ENCODE measurements at regions not wholly inside any gene's neighbourhood (a gene's known extent, or its start where the extent isn't known, plus 50 kb on each side); places are given as distances from the start of the nearest gene placed in this dataset.

DNA sequence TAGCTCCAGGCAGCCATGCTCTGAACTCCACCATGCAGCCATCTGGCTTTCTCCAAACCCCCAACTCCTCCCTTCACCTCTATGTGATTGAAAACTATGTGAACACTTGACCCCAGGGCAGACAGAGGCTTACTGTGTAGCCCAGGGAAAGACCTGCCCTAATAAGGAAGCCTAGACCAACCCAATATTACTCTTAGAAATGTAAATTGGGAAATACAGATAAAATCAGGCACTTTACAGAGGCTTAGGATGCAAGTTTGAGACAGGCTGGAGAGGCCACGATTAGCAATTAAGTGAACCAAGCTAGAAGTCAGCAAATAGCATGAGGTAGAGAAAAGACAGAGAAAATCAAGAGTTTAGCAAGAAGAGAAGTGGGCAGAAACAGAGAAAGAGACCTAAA, 141.7 kb upstream of the ABCA1 start:
- Histone ChIP-seq H3K27me3 (no peaks in the 10 kb centered on the region), H3K27ac (no peak overlapping the region), H3K36me3 (no peaks in the 10 kb centered on the region), H3K4me1 (ENCODE audit: control insufficient read depth in 1 of 2, insufficient read depth in 1 of 2, low read depth in 1 of 2, low read length in 1 of 2) (peaks cover 39 to 40% of the 10 kb centered on the region in 2 experiments), H3K9me3 (no peaks in the 10 kb centered on the region), H3K4me3 (ENCODE audit: low read depth in 1 of 2, low read length in 1 of 2) (no peak overlapping the region)
- TF ChIP-seq, protein P1, sequence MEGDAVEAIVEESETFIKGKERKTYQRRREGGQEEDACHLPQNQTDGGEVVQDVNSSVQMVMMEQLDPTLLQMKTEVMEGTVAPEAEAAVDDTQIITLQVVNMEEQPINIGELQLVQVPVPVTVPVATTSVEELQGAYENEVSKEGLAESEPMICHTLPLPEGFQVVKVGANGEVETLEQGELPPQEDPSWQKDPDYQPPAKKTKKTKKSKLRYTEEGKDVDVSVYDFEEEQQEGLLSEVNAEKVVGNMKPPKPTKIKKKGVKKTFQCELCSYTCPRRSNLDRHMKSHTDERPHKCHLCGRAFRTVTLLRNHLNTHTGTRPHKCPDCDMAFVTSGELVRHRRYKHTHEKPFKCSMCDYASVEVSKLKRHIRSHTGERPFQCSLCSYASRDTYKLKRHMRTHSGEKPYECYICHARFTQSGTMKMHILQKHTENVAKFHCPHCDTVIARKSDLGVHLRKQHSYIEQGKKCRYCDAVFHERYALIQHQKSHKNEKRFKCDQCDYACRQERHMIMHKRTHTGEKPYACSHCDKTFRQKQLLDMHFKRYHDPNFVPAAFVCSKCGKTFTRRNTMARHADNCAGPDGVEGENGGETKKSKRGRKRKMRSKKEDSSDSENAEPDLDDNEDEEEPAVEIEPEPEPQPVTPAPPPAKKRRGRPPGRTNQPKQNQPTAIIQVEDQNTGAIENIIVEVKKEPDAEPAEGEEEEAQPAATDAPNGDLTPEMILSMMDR (IDR thresholded peaks at IDR 0.05): no peak

DNA sequence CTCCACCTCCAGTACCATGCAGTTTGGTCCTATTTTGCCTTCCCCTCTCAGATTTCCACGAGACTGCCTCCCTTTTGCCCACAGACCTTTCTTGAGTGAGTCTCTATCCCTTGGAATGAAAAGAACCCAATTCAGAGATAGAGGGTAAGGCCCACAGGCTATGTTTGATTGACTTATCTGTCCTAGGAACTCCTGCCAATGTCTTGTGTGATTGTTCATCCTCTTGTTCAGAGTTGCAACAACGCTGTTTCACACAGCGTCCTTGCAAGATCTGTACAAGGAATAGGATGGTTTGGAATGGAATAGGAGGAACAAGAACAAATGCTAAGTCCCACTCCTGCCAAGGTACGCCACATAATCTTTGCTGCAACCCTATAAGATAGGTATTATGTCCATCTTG, 142.2 kb upstream of the ABCA1 start:
- TF ChIP-seq, protein P1 (IDR thresholded peaks at IDR 0.05): no peak
- Histone ChIP-seq H3K27me3 (no peaks in the 10 kb centered on the region), H3K4me3 (ENCODE audit: low read depth in 1 of 2, low read length in 1 of 2) (no peak overlapping the region), H3K27ac (no peak overlapping the region), H3K9me3 (no peaks in the 10 kb centered on the region), H3K4me1 (ENCODE audit: control insufficient read depth in 1 of 2, insufficient read depth in 1 of 2, low read depth in 1 of 2, low read length in 1 of 2) (peaks cover 34 to 35% of the 10 kb centered on the region in 2 experiments), H3K36me3 (no peaks in the 10 kb centered on the region)

DNA sequence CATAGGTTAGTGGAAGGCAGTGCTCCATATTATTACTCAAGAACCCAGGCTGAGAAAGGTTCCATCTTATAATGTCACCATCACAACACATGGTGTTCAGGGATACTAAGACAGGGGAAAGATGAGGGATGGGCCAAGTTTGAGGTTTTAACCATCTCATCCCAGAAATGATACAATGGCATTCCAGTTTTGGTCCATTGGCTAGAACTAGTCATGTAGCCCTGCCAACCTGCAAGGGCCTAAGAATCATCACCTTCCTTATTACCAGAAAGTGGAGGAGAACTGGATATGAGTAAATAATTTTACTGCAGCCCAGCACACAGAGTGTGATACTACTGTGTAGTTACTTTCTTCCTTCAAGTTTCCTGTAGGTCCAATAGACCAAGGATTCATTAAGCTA, 144.5 kb upstream of the ABCA1 start:
- Histone ChIP-seq H3K4me3 (ENCODE audit: low read depth in 1 of 2, low read length in 1 of 2) (no peak overlapping the region), H3K4me1 (ENCODE audit: control insufficient read depth in 1 of 2, insufficient read depth in 1 of 2, low read depth in 1 of 2, low read length in 1 of 2) (peaks cover 11 to 12% of the 10 kb centered on the region in 2 experiments), H3K27me3 (no peaks in the 10 kb centered on the region), H3K36me3 (no peaks in the 10 kb centered on the region), H3K27ac (no peak overlapping the region), H3K9me3 (no peaks in the 10 kb centered on the region)
- TF ChIP-seq, protein P1 (IDR thresholded peaks at IDR 0.05): no peak

DNA sequence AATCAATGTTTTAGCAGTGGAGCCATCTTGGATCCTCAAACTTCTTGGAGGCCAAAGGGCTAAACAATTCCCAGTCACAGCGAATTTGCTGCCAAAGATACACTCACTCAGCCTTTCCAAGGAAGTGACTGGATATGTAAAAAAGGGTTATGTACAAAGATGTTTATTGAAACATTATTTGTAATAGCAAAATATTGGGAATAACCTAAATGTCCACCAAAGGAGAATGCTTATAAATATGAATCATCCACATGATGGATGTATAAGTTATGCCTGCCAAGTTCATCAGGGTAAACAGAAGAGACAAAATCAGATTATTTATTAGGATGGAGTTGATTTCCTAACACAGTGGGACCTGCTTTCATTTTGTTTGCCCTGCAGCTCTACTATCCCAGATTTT, 145.2 kb upstream of the ABCA1 start:
- peaks cover 5% of the 10 kb centered on the region in 2 experiments for H3K4me1 ChIP-seq (ENCODE audit: control insufficient read depth in 1 of 2, insufficient read depth in 1 of 2, low read depth in 1 of 2, low read length in 1 of 2)
- no peak overlapping the region for H3K4me3 ChIP-seq (ENCODE audit: low read depth in 1 of 2, low read length in 1 of 2)
- H3K27me3 ChIP-seq: no peaks in the 10 kb centered on the region
- H3K9me3 ChIP-seq: no peaks in the 10 kb centered on the region
- TF ChIP-seq, protein P1 (IDR thresholded peaks at IDR 0.05): no peak
- no peaks in the 10 kb centered on the region for H3K36me3 ChIP-seq
- no peak overlapping the region for H3K27ac ChIP-seq

DNA sequence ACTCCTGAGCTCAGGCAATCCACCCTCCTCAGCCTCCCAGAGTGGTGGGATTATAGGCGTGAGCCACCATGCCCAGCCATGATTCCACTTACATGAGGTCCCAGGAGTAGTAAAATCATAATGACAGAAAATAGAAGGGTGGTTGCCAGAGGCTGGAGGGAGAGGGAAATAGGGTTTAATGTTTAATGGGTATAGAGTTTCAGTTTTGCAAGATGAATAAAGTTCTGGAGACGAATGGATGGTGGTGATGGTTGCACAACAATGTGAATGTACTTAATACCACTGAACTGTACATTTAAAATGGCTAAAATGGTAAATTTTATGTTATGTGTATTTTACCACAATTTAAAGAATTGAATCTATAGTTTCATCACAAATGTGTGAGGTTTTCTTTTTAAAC, 146.5 kb upstream of the ABCA1 start:
- Histone ChIP-seq H3K27ac (no peak overlapping the region), H3K9me3 (no peaks in the 10 kb centered on the region), H3K4me1 (ENCODE audit: control insufficient read depth in 1 of 2, insufficient read depth in 1 of 2, low read depth in 1 of 2, low read length in 1 of 2) (no peaks in the 10 kb centered on the region), H3K27me3 (no peaks in the 10 kb centered on the region), H3K4me3 (ENCODE audit: low read depth in 1 of 2, low read length in 1 of 2) (no peak overlapping the region), H3K36me3 (no peaks in the 10 kb centered on the region)
- TF ChIP-seq, protein P1 (IDR thresholded peaks at IDR 0.05): no peak

DNA sequence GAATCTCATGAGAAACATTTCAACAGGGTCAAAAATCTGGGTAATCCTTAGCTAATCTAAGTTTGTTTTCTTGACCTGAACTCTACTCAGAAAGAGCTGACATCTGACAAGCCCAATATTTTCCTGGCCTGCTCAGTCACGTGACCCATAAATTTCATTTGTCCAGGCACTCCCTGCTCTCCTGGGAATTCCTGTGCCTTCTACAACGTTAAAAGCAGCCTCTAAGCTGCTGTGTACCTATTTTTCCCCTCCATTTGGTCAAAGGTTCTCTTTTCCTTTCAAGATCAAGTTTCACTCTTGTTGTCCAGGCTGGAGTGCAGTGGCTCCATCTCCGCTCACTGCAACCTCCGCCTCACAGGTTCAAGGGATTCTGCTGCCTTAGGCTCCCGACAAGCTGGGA, 148.8 kb upstream of the ABCA1 start:
- Histone ChIP-seq H3K9me3 (no peaks in the 10 kb centered on the region), H3K4me1 (ENCODE audit: control insufficient read depth in 1 of 2, insufficient read depth in 1 of 2, low read depth in 1 of 2, low read length in 1 of 2) (no peaks in the 10 kb centered on the region), H3K36me3 (no peaks in the 10 kb centered on the region), H3K4me3 (ENCODE audit: low read depth in 1 of 2, low read length in 1 of 2) (no peak overlapping the region), H3K27me3 (no peaks in the 10 kb centered on the region), H3K27ac (no peak overlapping the region)
- TF ChIP-seq, protein P1 (IDR thresholded peaks at IDR 0.05): no peak
